Upper lobe of left lung (tissue), 6 donors: ENCODE measurements at regions not wholly inside any gene's neighbourhood (a gene's known extent, or its start where the extent isn't known, plus 50 kb on each side); places are given as distances from the start of the nearest gene placed in this dataset.

Experiments used
- ATAC-seq, 2 donors: fragments of 200-7000 bp; cut with Tn5 transposase; one replicate each; pipeline ENCODE4 v1.9.1; 2022; ENCODE audit warnings: mild to moderate bottlenecking in 2 of 2, moderate library complexity in 2 of 2; ENCODE audit not compliant: low FRiP score in 2 of 2
- DNase-seq, 2 donors: peaks; one replicate each; pipeline ENCODE4 v3.0.0-alpha.2; 2019 to 2020
- H3K27ac ChIP-seq, 4 donors: fragments of 200-600 bp; sonication (generic); one replicate each; pipeline ENCODE4 v1.5.1; 2016 to 2019
- H3K27me3 ChIP-seq, 4 donors: fragments of 200-600 bp; sonication (generic); one replicate each; pipeline ENCODE4 v1.5.1; 2017 to 2019
- H3K36me3 ChIP-seq, 4 donors: fragments of 200-600 bp; sonication (generic); one replicate each; pipeline ENCODE4 v1.5.1; 2016 to 2019
- H3K4me1 ChIP-seq, 4 donors: fragments of 200-600 bp; sonication (generic); one replicate each; pipeline ENCODE4 v1.5.1; 2018 to 2019
- H3K4me3 ChIP-seq, 4 donors: fragments of 200-600 bp; sonication (generic); one replicate each; pipeline ENCODE4 v1.5.1; 2017 to 2019; ENCODE audit warnings: mild to moderate bottlenecking in 2 of 4, moderate library complexity in 1 of 4
- H3K9me3 ChIP-seq, 4 donors: fragments of 200-600 bp; sonication (generic); one replicate each; pipeline ENCODE4 v1.5.1; 2018 to 2019
- CTCF ChIP-seq, 6 experiments: fragments of 450-650 bp in 4 of 6; fragments of 200-600 bp in 2 of 6; sonication (generic) in 2 of 6; IDR thresholded peaks; one replicate each; pipeline ENCODE4 v1.5.1; 2016 to 2019; ENCODE audit warnings: antibody characterized with exemption in 6 of 6
- EP300 ChIP-seq, 4 donors: sonication (generic); formaldehyde crosslinking; IDR thresholded peaks; one replicate each; pipeline ENCODE4 v1.5.1; 2017; ENCODE audit warnings: antibody characterized with exemption in 4 of 4, control low read depth in 2 of 4
- POLR2A ChIP-seq, 4 donors: fragments of 450-650 bp; IDR thresholded peaks; one replicate each; pipeline ENCODE4 v1.5.1; 2016 to 2017; ENCODE audit warnings: antibody characterized with exemption in 4 of 4, mild to moderate bottlenecking in 2 of 4
- POLR2AphosphoS5 ChIP-seq, 2 donors: sonication (generic); formaldehyde crosslinking; IDR thresholded peaks; one replicate each; pipeline ENCODE4 v1.5.1; 2017; ENCODE audit warnings: antibody characterized with exemption in 2 of 2
- WGBS, 2 donors: methylation state at CpG; one replicate each; pipeline ENCODE4 v1.1.5; 2017 to 2018; 5-methylcytosine and 5-hydroxymethylcytosine counted together
- donor health status: DM: no; HTN: no; CAD: no; lungs with moderate emphysema.
- donor health status: DM: no; HTN: yes; CAD: no; lungs with severe emphysema.

GRCh38 chr2:186042207-186043028, 303.8 kb downstream of the FSIP2 start:
- no peak overlapping the region for H3K27ac ChIP-seq
- H3K4me1 ChIP-seq: no peaks in the 10 kb centered on the region
- H3K36me3 ChIP-seq: no peaks in the 10 kb centered on the region
- DNase-seq: no peak
- WGBS, 2 donors: 81% methylated on average over 3 to 5 of the region's 5 CpGs
- H3K9me3 ChIP-seq: no peaks in the 10 kb centered on the region
- H3K27me3 ChIP-seq: no peaks in the 10 kb centered on the region
- no peak for ATAC-seq
- no peak overlapping the region for H3K4me3 ChIP-seq
- TF ChIP-seq EP300 (IDR thresholded peaks at IDR 0.05): no peak
- no peak for TF ChIP-seq POLR2A (IDR thresholded peaks at IDR 0.05)
- no peak for TF ChIP-seq POLR2AphosphoS5 (IDR thresholded peaks at IDR 0.05)
- no peak for TF ChIP-seq CTCF (IDR thresholded peaks at IDR 0.05)

GRCh38 chr2:186044761-186045160, 306.2 kb downstream of the FSIP2 start:
- no peak for DNase-seq
- H3K4me1 ChIP-seq: no peaks in the 10 kb centered on the region
- no peaks in the 10 kb centered on the region for H3K36me3 ChIP-seq
- H3K27me3 ChIP-seq: no peaks in the 10 kb centered on the region
- TF ChIP-seq POLR2A (IDR thresholded peaks at IDR 0.05) (no peak), POLR2AphosphoS5 (IDR thresholded peaks at IDR 0.05) (no peak)
- H3K9me3 ChIP-seq: no peaks in the 10 kb centered on the region
- ATAC-seq: no peak
- H3K4me3 ChIP-seq: no peak overlapping the region
- no peak overlapping the region for H3K27ac ChIP-seq
- 89 to 95% methylated on average over 2 of the region's 2 CpGs for WGBS, 2 donors

- Histone ChIP-seq H3K4me3 (no peak overlapping the region), H3K4me1 (no peaks in the 10 kb centered on the region), H3K27me3 (no peaks in the 10 kb centered on the region), H3K36me3 (no peaks in the 10 kb centered on the region), H3K27ac (no peak overlapping the region), H3K9me3 (no peaks in the 10 kb centered on the region)
- no peak for DNase-seq
- 93 to 100% methylated on average over 1 of the region's 1 CpG for WGBS, 2 donors
- ATAC-seq: no peak
- TF ChIP-seq EP300 (IDR thresholded peaks at IDR 0.05) (no peak), POLR2AphosphoS5 (IDR thresholded peaks at IDR 0.05) (no peak), CTCF (IDR thresholded peaks at IDR 0.05) (no peak), POLR2A (IDR thresholded peaks at IDR 0.05) (no peak)
These were observed 314.3 kb downstream of the FSIP2 start for GRCh38 chr2:186052930-186053329.

GRCh38 chr2:186058614-186059013, 320.0 kb downstream of the FSIP2 start:
- no peak overlapping the region for H3K27ac ChIP-seq
- H3K27me3 ChIP-seq: no peaks in the 10 kb centered on the region
- no peak for ATAC-seq
- no peaks in the 10 kb centered on the region for H3K36me3 ChIP-seq
- H3K4me1 ChIP-seq: peaks cover 0 to 6% (median 6%) of the 10 kb centered on the region in 4 donors
- no peaks in the 10 kb centered on the region for H3K9me3 ChIP-seq
- TF ChIP-seq EP300 (IDR thresholded peaks at IDR 0.05): no peak
- TF ChIP-seq CTCF (IDR thresholded peaks at IDR 0.05): no peak
- TF ChIP-seq POLR2AphosphoS5 (IDR thresholded peaks at IDR 0.05): no peak
- no peak for TF ChIP-seq POLR2A (IDR thresholded peaks at IDR 0.05)
- H3K4me3 ChIP-seq: no peak overlapping the region
- 86 to 88% methylated on average over 3 of the region's 3 CpGs for WGBS, 2 donors
- DNase-seq: no peak

- Histone ChIP-seq H3K4me3 (no peak overlapping the region), H3K4me1 (peaks cover 0 to 6% (median 6%) of the 10 kb centered on the region in 4 donors), H3K27me3 (no peaks in the 10 kb centered on the region), H3K36me3 (no peaks in the 10 kb centered on the region), H3K9me3 (no peaks in the 10 kb centered on the region), H3K27ac (no peak overlapping the region)
- no peak for TF ChIP-seq EP300 (IDR thresholded peaks at IDR 0.05)
- no peak for TF ChIP-seq POLR2AphosphoS5 (IDR thresholded peaks at IDR 0.05)
- TF ChIP-seq CTCF (IDR thresholded peaks at IDR 0.05): no peak
- TF ChIP-seq POLR2A (IDR thresholded peaks at IDR 0.05): no peak
- DNase-seq (no peak), ATAC-seq (no peak)
- WGBS, 2 donors: 16 to 29% methylated on average over 1 of the region's 1 CpG
These were observed 320.5 kb downstream of the FSIP2 start for GRCh38 chr2:186059096-186059495.
